SK-N-SH (cell line): ENCODE measurements at regions not wholly inside any gene's neighbourhood (a gene's known extent, or its start where the extent isn't known, plus 50 kb on each side); places are given as distances from the start of the nearest gene placed in this dataset.
"Not testable (repeated sequence)": the region's sequence is repeated elsewhere in the genome, so short reads cannot be mapped to it uniquely, and the experiment has no call there.

Source experiments
- CTCF ChIA-PET: fragments of 300-600, 350-600 bp; formaldehyde crosslinking; extraction: SDS; loops from one replicate; lab custom pipeline; 2021; lab: Yijun Ruan, JAX
- POLR2A ChIA-PET: fragments of 350-600 bp; sonication (Branson Sonifier 250); formaldehyde crosslinking; extraction: SDS; loops from one replicate; lab custom pipeline; 2020; ENCODE audit warnings: antibody characterized with exemption, inconsistent platforms; lab: Yijun Ruan, JAX
- DNase-seq: peaks from one replicate; pipeline ENCODE4 v3.0.0; 2012
- H2AFZ ChIP-seq: fragments of 200-600 bp; sonication (generic); 2 replicates; pipeline ENCODE4 v1.8.1; 2016; ENCODE audit warnings: antibody characterized with exemption, mild to moderate bottlenecking, low read depth
- H3F3A ChIP-seq: fragments of 200-600 bp; sonication (generic); replicated peaks from 2 replicates; pipeline ENCODE3; 2016; ENCODE audit warnings: antibody characterized with exemption, mild to moderate bottlenecking; ENCODE audit not compliant: insufficient read depth
- H3K27ac ChIP-seq, 2 experiments: fragments of 200-500 bp in 1 of 2; fragments of 200-600 bp in 1 of 2; sonication (Bioruptor generic) in 1 of 2; sonication (generic), shearing (Covaris generic) in 1 of 2; 2 replicates each; pipeline versions ENCODE4 v1.5.1 to v1.6.1; 2014 to 2016; ENCODE audit warnings: low read depth in 2 of 2, inconsistent platforms in 1 of 2, low read length in 1 of 2, mild to moderate bottlenecking in 1 of 2, mixed read lengths in 1 of 2
- H3K27me3 ChIP-seq: fragments of 200-600 bp; sonication (generic), shearing (Covaris generic); 2 replicates; pipeline ENCODE4 v1.6.1; 2016; ENCODE audit warnings: mixed run types; ENCODE audit not compliant: insufficient read depth
- H3K36me3 ChIP-seq, 2 experiments: fragments of 200-500 bp in 1 of 2; fragments of 200-600 bp in 1 of 2; sonication (Bioruptor generic) in 1 of 2; sonication (generic) in 1 of 2; replicated peaks in 1 of 2; 2 replicates each; pipeline versions ENCODE3 to v1.5.1; 2014 to 2016; ENCODE audit warnings: low read length in 1 of 2, mild to moderate bottlenecking in 1 of 2; ENCODE audit not compliant: insufficient read depth in 2 of 2, control insufficient read depth in 1 of 2
- H3K4me1 ChIP-seq, 2 experiments: fragments of 200-500 bp in 1 of 2; fragments of 200-600 bp in 1 of 2; sonication (Bioruptor generic) in 1 of 2; sonication (generic), shearing (Covaris generic) in 1 of 2; 2 replicates each; pipeline versions ENCODE4 v1.5.1 to v1.6.1; 2014 to 2016; ENCODE audit warnings: low read depth in 1 of 2, low read length in 1 of 2, mixed run types in 1 of 2; ENCODE audit not compliant: insufficient read depth in 2 of 2, control insufficient read depth in 1 of 2
- H3K4me2 ChIP-seq: fragments of 200-600 bp; sonication (generic), shearing (Covaris generic); 2 replicates; pipeline ENCODE4 v1.6.1; 2017; ENCODE audit warnings: mixed run types
- H3K4me3 ChIP-seq, 2 experiments: fragments of 200-500 bp in 1 of 2; fragments of 200-600 bp in 1 of 2; sonication (Bioruptor generic) in 1 of 2; sonication (generic), shearing (Covaris generic) in 1 of 2; 2 replicates each; pipeline versions ENCODE4 v1.5.1 to v1.8.1; 2014 to 2016; ENCODE audit warnings: low read depth in 2 of 2, inconsistent platforms in 1 of 2, low read length in 1 of 2, mild to moderate bottlenecking in 1 of 2, mixed read lengths in 1 of 2, moderate library complexity in 1 of 2
- H3K79me2 ChIP-seq: fragments of 200-600 bp; sonication (generic); 2 replicates; pipeline ENCODE4 v1.8.1; 2017; ENCODE audit warnings: mild to moderate bottlenecking; ENCODE audit not compliant: insufficient read depth
- H3K9ac ChIP-seq: fragments of 200-600 bp; sonication (generic); 2 replicates; pipeline ENCODE4 v1.6.1; 2017; ENCODE audit warnings: mixed run types
- H3K9me2 ChIP-seq: fragments of 200-600 bp; sonication (generic); 2 replicates; pipeline ENCODE4 v1.6.1; 2017; ENCODE audit warnings: mixed run types
- H3K9me3 ChIP-seq: fragments of 200-600 bp; sonication (generic); 2 replicates; pipeline ENCODE4 v1.6.1; 2017; ENCODE audit warnings: mixed run types, mild to moderate bottlenecking, moderate library complexity
- H4K20me1 ChIP-seq: fragments of 200-600 bp; sonication (generic); 2 replicates; pipeline ENCODE4 v1.6.1; 2017; ENCODE audit warnings: mild to moderate bottlenecking, mixed run types; ENCODE audit not compliant: insufficient read depth
- EP300 ChIP-seq, 2 experiments: IDR thresholded peaks; 2 replicates each; pipeline versions ENCODE4 v1.4.0 to v1.6.1; 2012; ENCODE audit warnings: borderline replicate concordance in 1 of 2, low read depth in 1 of 2, low read length in 1 of 2
- EZH2phosphoT487 ChIP-seq: fragments of 200-600 bp; sonication (generic); IDR thresholded peaks from 2 replicates; pipeline ENCODE4 v1.6.1; 2017; ENCODE audit warnings: low read depth, mixed run types, mild to moderate bottlenecking, antibody characterized with exemption, moderate library complexity, borderline replicate concordance
- FOSL2 ChIP-seq: IDR thresholded peaks from 2 replicates; pipeline ENCODE4 v1.4.0; 2012; ENCODE audit warnings: low read depth, mild to moderate bottlenecking, moderate library complexity, borderline replicate concordance
- FOXJ3 ChIP-seq: sonication (generic); formaldehyde crosslinking; IDR thresholded peaks from 2 replicates; pipeline ENCODE4 v1.5.1; 2020; ENCODE audit warnings: mild to moderate bottlenecking, missing genetic modification reagents
- FOXM1 ChIP-seq: IDR thresholded peaks from 2 replicates; pipeline ENCODE4 v1.4.0; 2012; ENCODE audit warnings: low read depth, mild to moderate bottlenecking
- GATA2 ChIP-seq: sonication (generic); formaldehyde crosslinking; IDR thresholded peaks from 2 replicates; pipeline ENCODE4 v1.5.0; 2020; ENCODE audit warnings: mild to moderate bottlenecking, missing genetic modification reagents
- MEF2A ChIP-seq: IDR thresholded peaks from 2 replicates; pipeline ENCODE4 v1.4.0; 2012; ENCODE audit warnings: low read depth, borderline replicate concordance
- MXI1 ChIP-seq: IDR thresholded peaks from 2 replicates; pipeline ENCODE4 v1.6.1; 2012; ENCODE audit warnings: mild to moderate bottlenecking, low read depth, low read length, improper control_type of control experiment
- NRF1 ChIP-seq: IDR thresholded peaks from 2 replicates; pipeline ENCODE4 v1.6.1; 2012; ENCODE audit warnings: low read depth, mild to moderate bottlenecking, low read length
- POLR2AphosphoS5 ChIP-seq: IDR thresholded peaks from 2 replicates; pipeline ENCODE4 v1.6.1; 2012; ENCODE audit warnings: low read depth, low read length
- RAD21 ChIP-seq: IDR thresholded peaks from 2 replicates; pipeline ENCODE4 v1.6.1; 2012; ENCODE audit warnings: mild to moderate bottlenecking, low read length
- RFX5 ChIP-seq: IDR thresholded peaks from 2 replicates; pipeline ENCODE4 v1.6.1; 2012; ENCODE audit warnings: mild to moderate bottlenecking, improper control_type of control experiment, low read length
- SIN3A ChIP-seq: IDR thresholded peaks from 2 replicates; pipeline ENCODE4 v1.6.1; 2012; ENCODE audit warnings: low read depth, mild to moderate bottlenecking, low read length, moderate library complexity, borderline replicate concordance
- SMC3 ChIP-seq: IDR thresholded peaks from 2 replicates; pipeline ENCODE4 v1.6.1; 2012; ENCODE audit warnings: low read depth, low read length, improper control_type of control experiment
- TAF1 ChIP-seq: IDR thresholded peaks from 2 replicates; pipeline ENCODE4 v1.6.1; 2012; ENCODE audit warnings: low read depth, mild to moderate bottlenecking, low read length, moderate library complexity, borderline replicate concordance
- TCF12 ChIP-seq: IDR thresholded peaks from 2 replicates; pipeline ENCODE4 v1.4.0; 2012
- YY1 ChIP-seq: IDR thresholded peaks from 2 replicates; pipeline ENCODE4 v1.4.0; 2012; ENCODE audit warnings: low read depth, mild to moderate bottlenecking
- WGBS: methylation state at CpG from one replicate; pipeline ENCODE4 v1.1.6; 2017; ENCODE audit warnings: low lambda C conversion rate; 5-methylcytosine and 5-hydroxymethylcytosine counted together
- TF ChIP-seq, protein P1 (sequence below): fragments of 200-600 bp; sonication (generic); IDR thresholded peaks from 2 replicates; pipeline ENCODE4 v1.6.1; 2017; ENCODE audit warnings: antibody characterized with exemption, mild to moderate bottlenecking, moderate library complexity
- TF ChIP-seq, protein P2 (sequence below): IDR thresholded peaks from 2 replicates; pipeline ENCODE4; 2012
- TF ChIP-seq, protein P3 (sequence below): IDR thresholded peaks from 2 replicates; pipeline ENCODE4 v1.4.0; 2012; ENCODE audit warnings: low read depth

DNA sequence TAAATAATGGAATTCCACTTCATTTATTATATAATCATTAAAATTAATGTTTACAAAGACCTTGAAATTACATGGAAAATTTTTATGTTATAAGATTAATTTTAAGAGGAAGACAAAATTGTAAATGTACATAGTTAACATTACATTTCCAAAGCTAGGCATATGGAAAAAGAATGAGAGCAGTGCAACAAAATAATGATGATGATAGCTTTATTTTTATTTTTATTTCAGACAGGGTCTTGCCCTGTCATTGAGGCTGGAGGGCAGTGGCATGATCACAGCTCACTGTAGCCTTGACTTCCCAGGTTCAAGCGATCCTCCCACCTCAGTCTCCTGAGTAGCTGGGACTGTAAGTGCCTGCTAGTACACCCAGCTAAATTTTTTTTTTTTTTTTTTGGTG is 61.2 kb upstream of the ZCCHC2 start:
- Histone ChIP-seq H3K79me2 (no peaks in the 10 kb centered on the region), H3K4me2 (no peak overlapping the region), H3K27me3 (no peaks in the 10 kb centered on the region), H3K4me1 (no peaks in the 10 kb centered on the region), H2AFZ (no peak overlapping the region), H3K36me3 (no peaks in the 10 kb centered on the region), H3K9me2 (no peaks in the 10 kb centered on the region), H3K4me3 (no peak overlapping the region), H3K9me3 (no peaks in the 10 kb centered on the region), H3K9ac (no peak overlapping the region), H4K20me1 (no peaks in the 10 kb centered on the region), H3F3A (no peaks in the 10 kb centered on the region), H3K27ac (no peak overlapping the region)
- POLR2A ChIA-PET: no interaction called here
- no peak for DNase-seq
- CTCF ChIA-PET: no interaction called here
- TF ChIP-seq POLR2AphosphoS5: no peak
- TF ChIP-seq, protein P1, sequence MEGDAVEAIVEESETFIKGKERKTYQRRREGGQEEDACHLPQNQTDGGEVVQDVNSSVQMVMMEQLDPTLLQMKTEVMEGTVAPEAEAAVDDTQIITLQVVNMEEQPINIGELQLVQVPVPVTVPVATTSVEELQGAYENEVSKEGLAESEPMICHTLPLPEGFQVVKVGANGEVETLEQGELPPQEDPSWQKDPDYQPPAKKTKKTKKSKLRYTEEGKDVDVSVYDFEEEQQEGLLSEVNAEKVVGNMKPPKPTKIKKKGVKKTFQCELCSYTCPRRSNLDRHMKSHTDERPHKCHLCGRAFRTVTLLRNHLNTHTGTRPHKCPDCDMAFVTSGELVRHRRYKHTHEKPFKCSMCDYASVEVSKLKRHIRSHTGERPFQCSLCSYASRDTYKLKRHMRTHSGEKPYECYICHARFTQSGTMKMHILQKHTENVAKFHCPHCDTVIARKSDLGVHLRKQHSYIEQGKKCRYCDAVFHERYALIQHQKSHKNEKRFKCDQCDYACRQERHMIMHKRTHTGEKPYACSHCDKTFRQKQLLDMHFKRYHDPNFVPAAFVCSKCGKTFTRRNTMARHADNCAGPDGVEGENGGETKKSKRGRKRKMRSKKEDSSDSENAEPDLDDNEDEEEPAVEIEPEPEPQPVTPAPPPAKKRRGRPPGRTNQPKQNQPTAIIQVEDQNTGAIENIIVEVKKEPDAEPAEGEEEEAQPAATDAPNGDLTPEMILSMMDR: no peak
- TF ChIP-seq FOSL2: no peak
- no peak for TF ChIP-seq EP300 (IDR thresholded peaks at IDR 0.05; ENCODE audit: borderline replicate concordance in 1 of 2, low read depth in 1 of 2, low read length in 1 of 2)
- no peak for TF ChIP-seq EZH2phosphoT487
- TF ChIP-seq TCF12: no peak
- TF ChIP-seq, protein P2, sequence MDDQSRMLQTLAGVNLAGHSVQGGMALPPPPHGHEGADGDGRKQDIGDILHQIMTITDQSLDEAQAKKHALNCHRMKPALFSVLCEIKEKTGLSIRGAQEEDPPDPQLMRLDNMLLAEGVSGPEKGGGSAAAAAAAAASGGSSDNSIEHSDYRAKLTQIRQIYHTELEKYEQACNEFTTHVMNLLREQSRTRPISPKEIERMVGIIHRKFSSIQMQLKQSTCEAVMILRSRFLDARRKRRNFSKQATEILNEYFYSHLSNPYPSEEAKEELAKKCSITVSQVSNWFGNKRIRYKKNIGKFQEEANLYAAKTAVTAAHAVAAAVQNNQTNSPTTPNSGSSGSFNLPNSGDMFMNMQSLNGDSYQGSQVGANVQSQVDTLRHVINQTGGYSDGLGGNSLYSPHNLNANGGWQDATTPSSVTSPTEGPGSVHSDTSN: no peak
- no peak for TF ChIP-seq MEF2A
- no peak for TF ChIP-seq RFX5
- no peak for TF ChIP-seq GATA2 (CRISPR knock-in tag)
- TF ChIP-seq SIN3A: no peak
- TF ChIP-seq, protein P3, sequence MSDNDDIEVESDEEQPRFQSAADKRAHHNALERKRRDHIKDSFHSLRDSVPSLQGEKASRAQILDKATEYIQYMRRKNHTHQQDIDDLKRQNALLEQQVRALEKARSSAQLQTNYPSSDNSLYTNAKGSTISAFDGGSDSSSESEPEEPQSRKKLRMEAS: no peak
- TF ChIP-seq SMC3: no peak
- no peak for TF ChIP-seq NRF1
- TF ChIP-seq FOXM1: no peak
- no peak for TF ChIP-seq YY1
- TF ChIP-seq MXI1: no peak
- no peak for TF ChIP-seq RAD21
- WGBS: 87% methylated on average over 1 of the region's 1 CpG

DNA sequence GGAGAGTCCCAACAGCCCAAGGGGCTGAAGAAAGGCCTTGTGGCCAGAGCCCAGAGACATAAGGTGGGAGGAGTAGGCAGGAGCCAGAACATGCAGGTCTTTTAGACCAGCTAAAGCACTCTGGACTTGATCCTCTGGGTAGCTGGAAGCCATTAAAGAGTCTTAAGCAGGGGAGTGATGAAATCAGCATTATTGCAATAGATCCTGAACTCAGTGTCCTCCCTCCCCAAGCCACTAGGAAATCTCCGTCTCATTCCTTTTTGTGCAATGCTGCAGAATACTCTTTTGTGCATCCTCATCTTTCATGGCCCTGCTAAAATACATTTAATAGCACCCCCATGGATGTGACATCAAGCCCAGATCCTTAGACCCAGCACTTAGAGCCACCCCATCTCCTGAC is 58.6 kb upstream of the ZCCHC2 start:
- whole genome bisulfite sequencing: 100% methylated on average over 1 of the region's 1 CpG
- Histone ChIP-seq H3F3A (no peaks in the 10 kb centered on the region), H2AFZ (no peak overlapping the region), H4K20me1 (no peaks in the 10 kb centered on the region), H3K27ac (no peak overlapping the region), H3K9me2 (no peaks in the 10 kb centered on the region), H3K4me2 (no peak overlapping the region), H3K4me1 (no peaks in the 10 kb centered on the region), H3K27me3 (no peaks in the 10 kb centered on the region), H3K4me3 (no peak overlapping the region), H3K79me2 (no peaks in the 10 kb centered on the region), H3K36me3 (no peaks in the 10 kb centered on the region), H3K9ac (no peak overlapping the region), H3K9me3 (no peaks in the 10 kb centered on the region)
- DNase-seq: no peak
- TF ChIP-seq TAF1: no peak
- TF ChIP-seq EP300 (IDR thresholded peaks at IDR 0.05; ENCODE audit: borderline replicate concordance in 1 of 2, low read depth in 1 of 2, low read length in 1 of 2): no peak
- no peak for TF ChIP-seq MXI1
- TF ChIP-seq FOXJ3 (CRISPR knock-in tag): no peak
- POLR2A ChIA-PET: no interaction called here
- CTCF ChIA-PET: interaction anchor here (1.2 kb wide), 1 partner anchor 121 kb away, joined by 3 read pairs; no protein-coding TSS in a partner anchor

DNA sequence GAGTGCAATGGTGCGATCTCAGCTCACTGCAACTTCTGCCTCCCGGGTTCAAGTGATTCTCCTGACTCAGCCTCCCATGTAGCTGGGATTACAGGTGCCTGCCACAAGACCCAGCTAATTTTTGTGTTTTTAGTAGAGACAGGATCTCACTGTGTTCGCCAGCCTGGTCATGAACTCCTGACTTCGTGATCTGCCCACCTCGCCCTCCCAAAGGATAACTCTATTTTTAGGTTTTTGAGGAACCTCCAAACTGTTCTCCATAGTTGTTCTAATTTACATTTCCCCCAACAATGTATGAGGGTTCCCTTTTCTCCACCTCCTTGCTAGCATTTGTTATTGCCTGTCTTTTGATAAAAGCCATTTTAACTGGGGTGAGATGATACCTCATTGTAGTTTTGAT is 53.7 kb upstream of the ZCCHC2 start:
- CTCF ChIA-PET, H3K4me1 ChIP-seq, H3K36me3 ChIP-seq, POLR2A ChIA-PET, H2AFZ ChIP-seq, H3K27me3 ChIP-seq, H3K4me2 ChIP-seq, H3K79me2 ChIP-seq, H3K4me3 ChIP-seq, H3K9me3 ChIP-seq, DNase-seq, H4K20me1 ChIP-seq, H3K27ac ChIP-seq, H3K9ac ChIP-seq, H3F3A ChIP-seq, H3K9me2 ChIP-seq: not testable (repeated sequence)
- WGBS: 66% methylated on average over 5 of the region's 5 CpGs
